Calu3 (cell line): ENCODE measurements at regions not wholly inside any gene's neighbourhood (a gene's known extent, or its start where the extent isn't known, plus 50 kb on each side); places are given as distances from the start of the nearest gene placed in this dataset.
"Not testable (repeated sequence)": the region's sequence is repeated elsewhere in the genome, so short reads cannot be mapped to it uniquely, and the experiment has no call there.

Experiments
- BruUV-seq: library from RNA; stranded (reverse); fragments of 400-500 nt; replicated peaks from 2 replicates; lab custom pipeline; 2021; lab: Mats Ljungman, UMichigan
- CTCF ChIA-PET: fragments of 300-600 bp; sonication (Branson Sonifier 250); formaldehyde crosslinking; loops from one replicate; lab custom pipeline; 2022; ENCODE audit warnings: antibody characterized with exemption; lab: Charles Lee
- DNase-seq: peaks from one replicate; pipeline ENCODE4 v3.0.0; 2022
- H3K27ac Mint-ChIP-seq: one replicate; pipeline ENCODE4 v1.8.0; 2022; ENCODE audit warnings: mixed read lengths; ENCODE audit not compliant: unreplicated experiment
- H3K27me3 Mint-ChIP-seq: one replicate; pipeline ENCODE4 v1.8.0; 2022; ENCODE audit warnings: mixed read lengths; ENCODE audit not compliant: unreplicated experiment
- H3K36me3 Mint-ChIP-seq: one replicate; pipeline ENCODE4 v1.8.0; 2022; ENCODE audit warnings: mild to moderate bottlenecking, moderate library complexity, mixed read lengths; ENCODE audit not compliant: insufficient read depth, unreplicated experiment
- H3K4me1 Mint-ChIP-seq: one replicate; pipeline ENCODE4 v1.8.0; 2022; ENCODE audit warnings: mild to moderate bottlenecking, low read depth, mixed read lengths; ENCODE audit not compliant: unreplicated experiment
- H3K4me3 Mint-ChIP-seq: one replicate; pipeline ENCODE4 v1.8.0; 2022; ENCODE audit warnings: mild to moderate bottlenecking, low read depth, moderate library complexity, mixed read lengths; ENCODE audit not compliant: unreplicated experiment
- H3K9me3 Mint-ChIP-seq: one replicate; pipeline ENCODE4 v1.8.0; 2022; ENCODE audit warnings: low read depth, mixed read lengths; ENCODE audit not compliant: unreplicated experiment
- CTCF ChIP-seq: fragments of 200-600 bp; IDR thresholded peaks from one replicate; pipeline ENCODE4 v1.8.0; 2022; ENCODE audit warnings: antibody characterized with exemption; ENCODE audit not compliant: unreplicated experiment
- intact Hi-C: fragments of 100-400 bp; cut with micrococcal nuclease; formaldehyde crosslinking; loops from one replicate; pipeline ENCODE4 v1.10.0; 2022; ENCODE audit not compliant: unreplicated experiment

GRCh38 chr12:5114436-5114835 lies 70.8 kb downstream of the KCNA5 start:
- intact Hi-C loops, result no loop called here
- CTCF ChIA-PET, result no interaction called here
- peaks cover 4% of the 10 kb centered on the region for H3K9me3 Mint-ChIP-seq
- TF ChIP-seq CTCF, result no peak
- no peaks in the 10 kb centered on the region for H3K27me3 Mint-ChIP-seq
- BruUV-seq, result no TSS peak
- no peaks in the 10 kb centered on the region for H3K4me1 Mint-ChIP-seq
- DNase-seq, result no peak
- no peak overlapping the region for H3K27ac Mint-ChIP-seq
- no peaks in the 10 kb centered on the region for H3K36me3 Mint-ChIP-seq
- H3K4me3 Mint-ChIP-seq, result no peak overlapping the region

DNA sequence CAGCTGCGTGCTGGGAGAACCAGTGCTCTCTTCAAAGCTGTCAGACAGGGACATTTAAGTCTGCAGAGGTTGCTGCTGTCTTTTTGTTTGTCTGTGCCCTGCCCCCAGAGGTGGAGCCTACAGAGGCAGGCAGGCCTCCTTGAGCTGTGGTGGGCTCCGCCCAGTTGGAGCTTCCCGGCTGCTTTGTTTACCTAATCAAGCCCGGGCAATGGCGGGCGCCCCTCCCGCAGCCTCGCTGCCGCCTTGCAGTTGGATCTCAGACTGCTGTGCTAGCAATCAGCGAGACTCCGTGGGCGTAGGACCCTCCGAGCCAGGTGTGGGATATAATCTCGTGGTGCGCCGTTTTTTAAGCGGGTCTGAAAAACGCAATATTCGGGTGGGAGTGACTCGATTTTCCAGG lies 78.1 kb downstream of the KCNA5 start:
- H3K4me3 Mint-ChIP-seq, DNase-seq, H3K27ac Mint-ChIP-seq, H3K9me3 Mint-ChIP-seq, CTCF ChIA-PET, H3K27me3 Mint-ChIP-seq, H3K36me3 Mint-ChIP-seq, intact Hi-C loops, BruUV-seq, H3K4me1 Mint-ChIP-seq: not testable (repeated sequence)

- H3K27ac Mint-ChIP-seq, H3K4me3 Mint-ChIP-seq, CTCF ChIA-PET, H3K9me3 Mint-ChIP-seq, H3K36me3 Mint-ChIP-seq, H3K4me1 Mint-ChIP-seq, BruUV-seq, DNase-seq, H3K27me3 Mint-ChIP-seq, intact Hi-C loops: not testable (repeated sequence)
Measured at GRCh38 chr12:5122256-5122831, 78.7 kb downstream of the KCNA5 start.

DNA sequence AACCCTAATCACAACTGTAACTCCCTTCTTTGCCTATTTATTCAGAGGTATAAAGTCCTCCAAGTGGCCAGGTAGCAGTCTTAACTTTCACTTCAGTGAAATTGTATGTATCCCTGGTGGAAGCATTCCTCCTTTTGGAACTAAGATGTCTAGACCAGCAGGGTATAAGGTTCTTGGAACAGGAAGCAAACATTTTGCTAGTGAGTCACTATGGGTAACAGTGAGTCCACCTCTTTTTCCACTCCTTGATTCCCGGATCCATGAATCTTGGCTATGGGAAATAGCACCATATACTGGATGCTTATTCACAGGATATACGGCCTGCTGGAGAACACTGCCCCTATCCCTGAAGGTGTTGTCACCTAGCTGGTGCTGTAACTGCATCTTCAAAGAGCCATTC lies 80.2 kb downstream of the KCNA5 start:
- intact Hi-C loops, result no loop called here
- no TSS peak for BruUV-seq
- H3K4me1 Mint-ChIP-seq, result no peaks in the 10 kb centered on the region
- CTCF ChIA-PET, result no interaction called here
- H3K9me3 Mint-ChIP-seq, result peaks cover 3% of the 10 kb centered on the region
- no peak for DNase-seq
- no peaks in the 10 kb centered on the region for H3K36me3 Mint-ChIP-seq
- no peak overlapping the region for H3K27ac Mint-ChIP-seq
- no peak overlapping the region for H3K4me3 Mint-ChIP-seq
- TF ChIP-seq CTCF, result no peak
- no peaks in the 10 kb centered on the region for H3K27me3 Mint-ChIP-seq

GRCh38 chr12:5124401-5124800 lies 80.7 kb downstream of the KCNA5 start:
- Mint-ChIP-seq H3K27ac (no peak overlapping the region), H3K36me3 (no peaks in the 10 kb centered on the region), H3K4me1 (no peaks in the 10 kb centered on the region), H3K27me3 (no peaks in the 10 kb centered on the region), H3K4me3 (no peak overlapping the region), H3K9me3 (peaks cover 7% of the 10 kb centered on the region)
- intact Hi-C loops, result no loop called here
- no peak for DNase-seq
- CTCF ChIA-PET, result no interaction called here
- BruUV-seq, result no TSS peak
- no peak for TF ChIP-seq CTCF
